Upper lobe of left lung (tissue), 4 donors: ENCODE measurements at regions not wholly inside any gene's neighbourhood (a gene's known extent, or its start where the extent isn't known, plus 50 kb on each side); places are given as distances from the start of the nearest gene placed in this dataset.

ENCODE experiments used
- EP300 ChIP-seq, 4 donors: sonication (generic); formaldehyde crosslinking; IDR thresholded peaks; one replicate each; pipeline ENCODE4 v1.5.1; 2017; ENCODE audit warnings: antibody characterized with exemption in 4 of 4, control low read depth in 2 of 4
- POLR2A ChIP-seq, 4 donors: fragments of 450-650 bp; IDR thresholded peaks; one replicate each; pipeline ENCODE4 v1.5.1; 2016 to 2017; ENCODE audit warnings: antibody characterized with exemption in 4 of 4, mild to moderate bottlenecking in 2 of 4
- POLR2AphosphoS5 ChIP-seq, 2 donors: sonication (generic); formaldehyde crosslinking; IDR thresholded peaks; one replicate each; pipeline ENCODE4 v1.5.1; 2017; ENCODE audit warnings: antibody characterized with exemption in 2 of 2
- TF ChIP-seq, protein P1 (sequence below), 6 experiments: fragments of 450-650 bp in 4 of 6; fragments of 200-600 bp in 2 of 6; sonication (generic) in 2 of 6; IDR thresholded peaks; one replicate each; pipeline ENCODE4 v1.5.1; 2016 to 2019; ENCODE audit warnings: antibody characterized with exemption in 6 of 6

- TF ChIP-seq, protein P1, sequence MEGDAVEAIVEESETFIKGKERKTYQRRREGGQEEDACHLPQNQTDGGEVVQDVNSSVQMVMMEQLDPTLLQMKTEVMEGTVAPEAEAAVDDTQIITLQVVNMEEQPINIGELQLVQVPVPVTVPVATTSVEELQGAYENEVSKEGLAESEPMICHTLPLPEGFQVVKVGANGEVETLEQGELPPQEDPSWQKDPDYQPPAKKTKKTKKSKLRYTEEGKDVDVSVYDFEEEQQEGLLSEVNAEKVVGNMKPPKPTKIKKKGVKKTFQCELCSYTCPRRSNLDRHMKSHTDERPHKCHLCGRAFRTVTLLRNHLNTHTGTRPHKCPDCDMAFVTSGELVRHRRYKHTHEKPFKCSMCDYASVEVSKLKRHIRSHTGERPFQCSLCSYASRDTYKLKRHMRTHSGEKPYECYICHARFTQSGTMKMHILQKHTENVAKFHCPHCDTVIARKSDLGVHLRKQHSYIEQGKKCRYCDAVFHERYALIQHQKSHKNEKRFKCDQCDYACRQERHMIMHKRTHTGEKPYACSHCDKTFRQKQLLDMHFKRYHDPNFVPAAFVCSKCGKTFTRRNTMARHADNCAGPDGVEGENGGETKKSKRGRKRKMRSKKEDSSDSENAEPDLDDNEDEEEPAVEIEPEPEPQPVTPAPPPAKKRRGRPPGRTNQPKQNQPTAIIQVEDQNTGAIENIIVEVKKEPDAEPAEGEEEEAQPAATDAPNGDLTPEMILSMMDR (IDR thresholded peaks at IDR 0.05) = no peak
- TF ChIP-seq POLR2AphosphoS5 (IDR thresholded peaks at IDR 0.05) (no peak), POLR2A (IDR thresholded peaks at IDR 0.05) (no peak), EP300 (IDR thresholded peaks at IDR 0.05) (no peak)
Measured at GRCh38 chr4:174578366-174578765, 56.1 kb upstream of the HPGD start.
